Vagina (tissue), 2 donors: ENCODE measurements at regions not wholly inside any gene's neighbourhood (a gene's known extent, or its start where the extent isn't known, plus 50 kb on each side); places are given as distances from the start of the nearest gene placed in this dataset.
"Not testable (repeated sequence)": the region's sequence is repeated elsewhere in the genome, so short reads cannot be mapped to it uniquely, and the experiment has no call there.

Source experiments
- POLR2A ChIP-seq, 2 donors: fragments of 450-650 bp; IDR thresholded peaks; one replicate each; pipeline ENCODE4 v1.6.1; 2017; ENCODE audit warnings: antibody characterized with exemption in 2 of 2, mild to moderate bottlenecking in 2 of 2, moderate library complexity in 2 of 2
- POLR2AphosphoS5 ChIP-seq, 2 donors: sonication (generic); formaldehyde crosslinking; IDR thresholded peaks; one replicate each; pipeline ENCODE4 v1.9.0; 2017; ENCODE audit warnings: antibody characterized with exemption in 2 of 2, mild to moderate bottlenecking in 2 of 2, low read depth in 1 of 2; ENCODE audit not compliant: insufficient read depth in 1 of 2
- TF ChIP-seq, protein P1 (sequence below), 3 experiments: fragments of 450-650 bp in 2 of 3; fragments of 200-600 bp in 1 of 3; sonication (generic) in 1 of 3; IDR thresholded peaks; one replicate each; pipeline ENCODE4 v1.5.1; 2017 to 2019; ENCODE audit warnings: antibody characterized with exemption in 3 of 3, mild to moderate bottlenecking in 2 of 3, moderate library complexity in 2 of 3

DNA sequence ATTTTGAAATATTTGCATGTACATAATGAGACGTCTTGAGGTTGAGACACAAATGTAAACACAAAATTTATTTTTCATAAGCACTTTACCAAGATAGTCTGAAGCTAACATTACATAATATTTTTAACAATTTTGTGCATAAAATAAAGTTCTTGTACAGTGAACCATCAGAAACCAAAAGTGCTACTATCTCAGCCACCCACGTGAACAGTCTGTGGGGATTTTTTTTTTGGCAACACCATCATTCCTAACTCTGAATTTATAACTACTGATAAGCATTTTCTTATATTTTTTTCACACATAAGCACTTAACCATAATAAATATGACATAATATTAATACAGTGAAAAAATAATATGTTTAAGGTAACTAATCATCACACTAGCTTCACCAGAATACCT is 62.9 kb upstream of the RUBCNL start:
- not testable (repeated sequence) for TF ChIP-seq POLR2AphosphoS5 (IDR thresholded peaks at IDR 0.05; ENCODE audit: insufficient read depth in 1 of 2, low read depth in 1 of 2); POLR2A (IDR thresholded peaks at IDR 0.05)
- TF ChIP-seq, protein P1, sequence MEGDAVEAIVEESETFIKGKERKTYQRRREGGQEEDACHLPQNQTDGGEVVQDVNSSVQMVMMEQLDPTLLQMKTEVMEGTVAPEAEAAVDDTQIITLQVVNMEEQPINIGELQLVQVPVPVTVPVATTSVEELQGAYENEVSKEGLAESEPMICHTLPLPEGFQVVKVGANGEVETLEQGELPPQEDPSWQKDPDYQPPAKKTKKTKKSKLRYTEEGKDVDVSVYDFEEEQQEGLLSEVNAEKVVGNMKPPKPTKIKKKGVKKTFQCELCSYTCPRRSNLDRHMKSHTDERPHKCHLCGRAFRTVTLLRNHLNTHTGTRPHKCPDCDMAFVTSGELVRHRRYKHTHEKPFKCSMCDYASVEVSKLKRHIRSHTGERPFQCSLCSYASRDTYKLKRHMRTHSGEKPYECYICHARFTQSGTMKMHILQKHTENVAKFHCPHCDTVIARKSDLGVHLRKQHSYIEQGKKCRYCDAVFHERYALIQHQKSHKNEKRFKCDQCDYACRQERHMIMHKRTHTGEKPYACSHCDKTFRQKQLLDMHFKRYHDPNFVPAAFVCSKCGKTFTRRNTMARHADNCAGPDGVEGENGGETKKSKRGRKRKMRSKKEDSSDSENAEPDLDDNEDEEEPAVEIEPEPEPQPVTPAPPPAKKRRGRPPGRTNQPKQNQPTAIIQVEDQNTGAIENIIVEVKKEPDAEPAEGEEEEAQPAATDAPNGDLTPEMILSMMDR (IDR thresholded peaks at IDR 0.05) = not testable (repeated sequence)
